ENCODE measurements at regions not wholly inside any gene's neighbourhood (a gene's known extent, or its start where the extent isn't known, plus 50 kb on each side); places are given as distances from the start of the nearest gene placed in this dataset.

DNA sequence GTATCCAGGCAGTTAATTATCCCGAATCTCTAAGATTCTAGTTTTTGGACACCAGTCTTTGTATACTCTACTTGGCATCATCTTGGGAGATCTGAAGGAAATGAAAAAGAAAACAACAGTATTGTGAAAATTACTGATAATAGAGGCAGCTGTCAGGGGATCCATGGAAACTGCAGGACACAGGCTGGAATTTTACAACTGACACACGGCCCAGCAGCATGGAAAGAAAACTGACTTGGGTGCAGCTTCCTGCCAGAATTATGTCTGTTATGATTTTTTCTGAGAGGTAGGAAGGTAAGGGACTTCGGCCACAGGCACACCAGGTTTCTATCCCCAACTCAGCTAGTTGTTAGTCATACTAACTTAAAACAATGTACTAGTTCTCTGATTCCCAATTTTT lies 57.7 kb upstream of the ERBB4 start:
- DNase-seq, result no peak

- no peak for DNase-seq
Measured at GRCh38 chr2:212595036-212595654, 56.5 kb upstream of the ERBB4 start.

DNA sequence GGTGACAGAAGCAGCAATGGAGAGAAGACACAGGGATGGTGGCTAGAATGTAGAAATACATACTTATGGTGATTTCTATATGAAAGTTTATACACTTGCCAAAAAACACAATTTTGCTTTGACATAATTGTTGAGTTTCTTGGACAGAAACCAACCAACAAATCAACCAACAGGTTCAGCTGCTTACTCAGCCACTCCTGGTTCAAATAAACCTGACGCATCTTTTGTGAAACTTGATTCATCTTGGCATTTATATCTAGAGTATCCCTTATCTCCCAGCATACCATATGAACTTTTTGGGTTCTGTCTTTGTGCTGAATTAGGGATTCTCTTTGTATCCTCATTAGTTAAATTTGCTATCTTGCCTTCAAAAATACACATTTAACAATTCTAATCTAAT lies 54.1 kb upstream of the ERBB4 start:
- DNase-seq, result no peak

Measured in femur (tissue), 1 donor.